ENCODE measurements at regions not wholly inside any gene's neighbourhood (a gene's known extent, or its start where the extent isn't known, plus 50 kb on each side); places are given as distances from the start of the nearest gene placed in this dataset.

DNA sequence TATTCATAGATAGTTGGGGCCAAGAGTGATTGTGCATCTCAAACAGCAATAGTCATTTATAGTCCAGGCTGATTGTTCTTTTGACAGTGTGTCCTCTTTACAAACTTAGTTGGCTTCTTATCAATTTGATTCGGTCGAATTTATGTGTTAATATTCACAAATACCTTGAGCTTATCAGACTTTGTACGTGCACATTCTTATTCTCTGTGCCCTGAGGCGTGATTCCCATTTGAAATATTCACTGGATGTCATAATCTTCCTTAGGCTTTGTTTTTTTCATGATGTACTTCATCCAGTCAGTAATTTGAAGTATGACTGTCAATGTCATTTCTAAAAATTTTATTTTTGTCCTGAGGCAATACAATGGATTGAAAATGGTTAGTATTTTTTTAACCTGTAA is 263.5 kb upstream of the PCDH7 start:
- H3K36me3 ChIP-seq (ENCODE audit: control insufficient read depth in 1 of 2, insufficient read depth in 2 of 2, low read length in 2 of 2) = no peaks in the 10 kb centered on the region
- RAD21 ChIA-PET (ENCODE audit: low non-redundant PET in 1 of 2, low total read pairs in 2 of 2, uncharacterized antibody in 2 of 2, unreplicated experiment in 2 of 2) = no interaction called here
- H3K4me3 ChIP-seq (replicated peaks in 1 of 2; ENCODE audit: low read depth in 1 of 2, low read length in 2 of 2) = no peak overlapping the region
- no peaks in the 10 kb centered on the region for H3K27me3 ChIP-seq (ENCODE audit: insufficient read depth, low read length)
- ATAC-seq (no peak), DNase-seq (ENCODE audit: low read depth, low spot score) (no peak)
- intact Hi-C loops (cut with micrococcal nuclease) = no loop called here
- no peak overlapping the region for H3K27ac ChIP-seq (ENCODE audit: low read depth, low read length)
- POLR2A ChIA-PET = no interaction called here
- BruUV-seq (replicated peaks) = no TSS peak
- H3K4me1 ChIP-seq (ENCODE audit: control insufficient read depth in 1 of 2, insufficient read depth in 2 of 2, low read length in 2 of 2) = no peaks in the 10 kb centered on the region
- no peaks in the 10 kb centered on the region for H4K20me1 ChIP-seq (ENCODE audit: insufficient read depth)
- H3K9me3 ChIP-seq (ENCODE audit: control insufficient read depth in 1 of 2, insufficient read depth in 1 of 2, low read depth in 1 of 2, low read length in 2 of 2) = no peaks in the 10 kb centered on the region
- no peak overlapping the region for H2AFZ ChIP-seq (ENCODE audit: low read depth, low read length, poor library complexity, severe bottlenecking)
- CTCF ChIA-PET = no interaction called here
- H3K9ac ChIP-seq (ENCODE audit: low read length) = no peak overlapping the region
- no peak for TF ChIP-seq EZH2 (IDR thresholded peaks at IDR 0.05)
- no peak for TF ChIP-seq ZBTB33 (IDR thresholded peaks at IDR 0.05; ENCODE audit: extremely low read depth, insufficient replicate concordance, low read length)
- TF ChIP-seq JUND (IDR thresholded peaks at IDR 0.05) = no peak
- no peak for TF ChIP-seq YY1 (IDR thresholded peaks at IDR 0.05; ENCODE audit: extremely low read depth, insufficient replicate concordance, low read depth, low read length)
- H3K4me2 ChIP-seq (ENCODE audit: low read length) = no peak overlapping the region
- H3K79me2 ChIP-seq (ENCODE audit: insufficient read depth, low read length) = no peaks in the 10 kb centered on the region
- no peaks in the 10 kb centered on the region for H3K9me2 ChIP-seq (ENCODE audit: insufficient read depth)

DNA sequence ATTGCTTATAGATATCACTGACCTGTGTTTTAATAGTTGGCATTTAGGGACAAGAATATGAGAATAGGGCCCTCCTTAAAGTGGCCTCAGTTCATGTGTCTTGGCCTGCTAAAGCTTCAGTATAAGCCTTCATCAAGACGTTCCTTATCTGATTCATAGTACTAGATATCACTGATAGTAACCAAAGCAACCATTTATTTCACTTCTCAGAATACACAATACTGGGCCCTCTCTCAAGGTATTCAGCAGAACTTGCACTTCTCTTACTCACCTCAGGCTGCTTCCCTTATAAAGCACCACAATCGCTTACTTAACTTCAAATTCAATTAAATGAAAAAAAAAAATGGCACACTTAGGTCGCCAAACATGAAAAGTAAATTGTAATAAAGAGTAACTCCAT is 259.4 kb upstream of the PCDH7 start:
- H3K9me2 ChIP-seq (ENCODE audit: insufficient read depth) = no peaks in the 10 kb centered on the region
- ChIA-PET RAD21 (ENCODE audit: low non-redundant PET in 1 of 2, low total read pairs in 2 of 2, uncharacterized antibody in 2 of 2, unreplicated experiment in 2 of 2) (no interaction called here), POLR2A (no interaction called here), CTCF (no interaction called here)
- H2AFZ ChIP-seq (ENCODE audit: low read depth, low read length, poor library complexity, severe bottlenecking) = no peak overlapping the region
- H3K27me3 ChIP-seq (ENCODE audit: insufficient read depth, low read length) = no peaks in the 10 kb centered on the region
- no peaks in the 10 kb centered on the region for H3K4me1 ChIP-seq (ENCODE audit: control insufficient read depth in 1 of 2, insufficient read depth in 2 of 2, low read length in 2 of 2)
- no peak overlapping the region for H3K27ac ChIP-seq (ENCODE audit: low read depth, low read length)
- H3K4me2 ChIP-seq (ENCODE audit: low read length) = no peak overlapping the region
- no peaks in the 10 kb centered on the region for H3K36me3 ChIP-seq (ENCODE audit: control insufficient read depth in 1 of 2, insufficient read depth in 2 of 2, low read length in 2 of 2)
- ATAC-seq = no peak
- DNase-seq (ENCODE audit: low read depth, low spot score) = no peak
- H3K9ac ChIP-seq (ENCODE audit: low read length) = no peak overlapping the region
- H4K20me1 ChIP-seq (ENCODE audit: insufficient read depth) = no peaks in the 10 kb centered on the region
- intact Hi-C loops (cut with micrococcal nuclease) = no loop called here
- no peaks in the 10 kb centered on the region for H3K79me2 ChIP-seq (ENCODE audit: insufficient read depth, low read length)
- no peaks in the 10 kb centered on the region for H3K9me3 ChIP-seq (ENCODE audit: control insufficient read depth in 1 of 2, insufficient read depth in 1 of 2, low read depth in 1 of 2, low read length in 2 of 2)
- H3K4me3 ChIP-seq (replicated peaks in 1 of 2; ENCODE audit: low read depth in 1 of 2, low read length in 2 of 2) = no peak overlapping the region
- BruUV-seq (replicated peaks) = no TSS peak
- TF ChIP-seq YY1 (IDR thresholded peaks at IDR 0.05; ENCODE audit: extremely low read depth, insufficient replicate concordance, low read depth, low read length) (no peak), SRF (IDR thresholded peaks at IDR 0.05; ENCODE audit: low read depth) (no peak), CEBPB (IDR thresholded peaks at IDR 0.05; ENCODE audit: low read depth) (no peak), ZFX (IDR thresholded peaks at IDR 0.05) (no peak), EZH2phosphoT487 (IDR thresholded peaks at IDR 0.05; ENCODE audit: borderline replicate concordance) (no peak), CTCF (IDR thresholded peaks at IDR 0.05 in 2 of 3, conservative IDR thresholded peaks at IDR 0.05 in 1 of 3; ENCODE audit: borderline replicate concordance in 1 of 3, insufficient read depth in 1 of 3, low read depth in 2 of 3, low read length in 2 of 3) (no peak), FOSL1 (IDR thresholded peaks at IDR 0.05; ENCODE audit: low read depth) (no peak), TCF7L2 (IDR thresholded peaks at IDR 0.05; ENCODE audit: borderline replicate concordance, extremely low read depth, insufficient read depth, insufficient read length) (no peak), EZH2 (IDR thresholded peaks at IDR 0.05) (no peak)
- TF ChIP-seq, protein P1, sequence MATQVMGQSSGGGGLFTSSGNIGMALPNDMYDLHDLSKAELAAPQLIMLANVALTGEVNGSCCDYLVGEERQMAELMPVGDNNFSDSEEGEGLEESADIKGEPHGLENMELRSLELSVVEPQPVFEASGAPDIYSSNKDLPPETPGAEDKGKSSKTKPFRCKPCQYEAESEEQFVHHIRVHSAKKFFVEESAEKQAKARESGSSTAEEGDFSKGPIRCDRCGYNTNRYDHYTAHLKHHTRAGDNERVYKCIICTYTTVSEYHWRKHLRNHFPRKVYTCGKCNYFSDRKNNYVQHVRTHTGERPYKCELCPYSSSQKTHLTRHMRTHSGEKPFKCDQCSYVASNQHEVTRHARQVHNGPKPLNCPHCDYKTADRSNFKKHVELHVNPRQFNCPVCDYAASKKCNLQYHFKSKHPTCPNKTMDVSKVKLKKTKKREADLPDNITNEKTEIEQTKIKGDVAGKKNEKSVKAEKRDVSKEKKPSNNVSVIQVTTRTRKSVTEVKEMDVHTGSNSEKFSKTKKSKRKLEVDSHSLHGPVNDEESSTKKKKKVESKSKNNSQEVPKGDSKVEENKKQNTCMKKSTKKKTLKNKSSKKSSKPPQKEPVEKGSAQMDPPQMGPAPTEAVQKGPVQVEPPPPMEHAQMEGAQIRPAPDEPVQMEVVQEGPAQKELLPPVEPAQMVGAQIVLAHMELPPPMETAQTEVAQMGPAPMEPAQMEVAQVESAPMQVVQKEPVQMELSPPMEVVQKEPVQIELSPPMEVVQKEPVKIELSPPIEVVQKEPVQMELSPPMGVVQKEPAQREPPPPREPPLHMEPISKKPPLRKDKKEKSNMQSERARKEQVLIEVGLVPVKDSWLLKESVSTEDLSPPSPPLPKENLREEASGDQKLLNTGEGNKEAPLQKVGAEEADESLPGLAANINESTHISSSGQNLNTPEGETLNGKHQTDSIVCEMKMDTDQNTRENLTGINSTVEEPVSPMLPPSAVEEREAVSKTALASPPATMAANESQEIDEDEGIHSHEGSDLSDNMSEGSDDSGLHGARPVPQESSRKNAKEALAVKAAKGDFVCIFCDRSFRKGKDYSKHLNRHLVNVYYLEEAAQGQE (IDR thresholded peaks at IDR 0.05; ENCODE audit: low read depth) = no peak
- TF ChIP-seq, protein P2, sequence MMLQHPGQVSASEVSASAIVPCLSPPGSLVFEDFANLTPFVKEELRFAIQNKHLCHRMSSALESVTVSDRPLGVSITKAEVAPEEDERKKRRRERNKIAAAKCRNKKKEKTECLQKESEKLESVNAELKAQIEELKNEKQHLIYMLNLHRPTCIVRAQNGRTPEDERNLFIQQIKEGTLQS (IDR thresholded peaks at IDR 0.05) = no peak

Data from HCT116 (cell line).